ENCODE measurements at regions not wholly inside any gene's neighbourhood (a gene's known extent, or its start where the extent isn't known, plus 50 kb on each side); places are given as distances from the start of the nearest gene placed in this dataset.

GRCh38 chr21:14766241-14766640 is 220.1 kb upstream of the SAMSN1 start:
- H3K4me3 ChIP-seq = no peak overlapping the region

DNA sequence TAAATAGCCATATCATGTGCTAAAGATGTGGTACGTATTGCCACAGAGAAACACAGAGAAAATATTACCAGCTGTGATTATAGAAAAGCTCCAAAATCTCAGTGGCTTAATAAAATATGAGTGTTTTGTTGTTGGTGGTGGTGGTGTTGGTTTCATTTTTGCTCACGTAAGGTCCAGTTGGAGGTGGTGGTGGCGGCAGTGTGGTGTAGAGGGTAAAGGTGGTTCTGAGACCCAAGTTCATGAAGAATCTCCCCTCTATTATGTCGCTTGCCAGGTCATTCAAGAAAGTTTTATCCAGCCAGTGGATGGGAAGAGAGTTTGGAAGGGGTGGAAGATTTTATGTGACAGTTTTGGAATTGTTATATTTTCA is 217.6 kb upstream of the SAMSN1 start:
- Histone ChIP-seq H3K4me1 (no peaks in the 10 kb centered on the region), H3K27ac (no peak overlapping the region)
- intact Hi-C loops (cut with DNase I) = no loop called here

More at GRCh38 chr21:14766241-14766640, 220.1 kb upstream of the SAMSN1 start:
- no peak for DNase-seq (ENCODE audit: extremely low spot score in 2 of 2)
- no peaks in the 10 kb centered on the region for H3K4me1 ChIP-seq
- no peak overlapping the region for H3K27ac ChIP-seq
- no peaks in the 10 kb centered on the region for H3K27me3 ChIP-seq
- TF ChIP-seq CTCF (IDR thresholded peaks at IDR 0.05) (no peak), POLR2AphosphoS5 (IDR thresholded peaks at IDR 0.05; ENCODE audit: insufficient read depth in 1 of 2, low read depth in 1 of 2) (no peak), POLR2A (IDR thresholded peaks at IDR 0.05) (no peak)
- no peaks in the 10 kb centered on the region for H3K36me3 ChIP-seq
- H3K9me3 ChIP-seq = no peaks in the 10 kb centered on the region
- intact Hi-C loops (cut with DNase I) = no loop called here

DNA sequence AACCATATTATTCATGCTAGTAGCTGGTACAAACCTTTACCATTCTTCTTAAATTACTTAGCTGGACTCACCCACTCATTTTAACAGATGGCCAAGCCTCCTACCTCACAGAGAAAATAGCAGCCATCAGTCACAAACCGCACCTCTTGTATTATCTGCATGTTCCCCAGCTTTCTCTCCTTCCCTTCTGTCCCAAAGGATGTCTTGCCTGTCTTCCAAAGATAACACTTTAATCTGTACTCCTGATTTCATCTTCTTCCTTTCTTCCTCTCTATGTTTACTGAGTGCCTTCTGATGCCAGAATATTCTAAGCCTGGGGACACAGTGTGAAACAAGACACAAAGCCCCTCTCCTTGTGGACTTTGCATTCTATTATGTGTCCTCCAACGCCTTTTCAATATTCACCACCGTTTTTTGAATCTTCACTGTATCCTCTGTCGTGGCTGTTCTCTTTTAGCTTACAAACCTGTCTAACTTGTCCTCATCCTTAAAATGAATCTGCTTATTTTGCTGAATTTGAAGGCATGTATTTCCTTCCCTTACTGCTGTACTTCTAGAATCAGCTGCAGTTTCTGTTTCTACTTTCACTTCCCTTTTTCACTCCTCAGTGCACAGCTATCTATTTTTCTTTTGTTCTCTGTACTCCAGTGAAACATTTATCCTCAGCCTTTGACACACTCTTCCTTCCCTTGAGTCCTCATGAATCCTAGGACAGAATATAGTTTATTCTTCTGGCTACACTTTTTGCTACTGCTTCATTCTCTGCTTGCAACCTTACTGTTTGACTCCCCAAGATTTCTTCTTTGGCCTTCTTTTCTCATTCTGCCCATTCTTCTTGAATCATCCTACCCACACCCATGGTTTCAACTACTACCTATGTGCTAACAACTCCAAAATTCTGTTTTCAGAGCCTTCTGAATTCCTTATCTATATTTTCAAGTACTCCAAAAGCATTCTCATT is 216.9 kb upstream of the SAMSN1 start:
- intact Hi-C loops (cut with DNase I) = no loop called here
- no peak for DNase-seq (ENCODE audit: extremely low spot score in 2 of 2)
- H3K4me3 ChIP-seq = no peak overlapping the region
- no peaks in the 10 kb centered on the region for H3K9me3 ChIP-seq
- H3K4me1 ChIP-seq = no peaks in the 10 kb centered on the region
- TF ChIP-seq POLR2A (IDR thresholded peaks at IDR 0.05) (no peak), POLR2AphosphoS5 (IDR thresholded peaks at IDR 0.05; ENCODE audit: insufficient read depth in 1 of 2, low read depth in 1 of 2) (no peak), CTCF (IDR thresholded peaks at IDR 0.05) (no peak)
- no peak overlapping the region for H3K27ac ChIP-seq
- no peaks in the 10 kb centered on the region for H3K27me3 ChIP-seq
- H3K36me3 ChIP-seq = no peaks in the 10 kb centered on the region

More for the DNA sequence above, 217.6 kb upstream of the SAMSN1 start:
- TF ChIP-seq POLR2A (IDR thresholded peaks at IDR 0.05) (no peak), CTCF (IDR thresholded peaks at IDR 0.05) (no peak), POLR2AphosphoS5 (IDR thresholded peaks at IDR 0.05; ENCODE audit: insufficient read depth in 1 of 2, low read depth in 1 of 2) (no peak)
- H3K9me3 ChIP-seq = no peaks in the 10 kb centered on the region
- DNase-seq (ENCODE audit: extremely low spot score in 2 of 2) = no peak
- H3K36me3 ChIP-seq = no peaks in the 10 kb centered on the region
- no peak overlapping the region for H3K4me3 ChIP-seq
- no peaks in the 10 kb centered on the region for H3K27me3 ChIP-seq

GRCh38 chr21:14762327-14762726 is 216.2 kb upstream of the SAMSN1 start:
- Histone ChIP-seq H3K4me1 (no peaks in the 10 kb centered on the region), H3K36me3 (no peaks in the 10 kb centered on the region), H3K27ac (no peak overlapping the region), H3K4me3 (no peak overlapping the region), H3K27me3 (no peaks in the 10 kb centered on the region), H3K9me3 (no peaks in the 10 kb centered on the region)
- no peak for DNase-seq (ENCODE audit: extremely low spot score in 2 of 2)
- intact Hi-C loops (cut with DNase I) = no loop called here
- TF ChIP-seq POLR2A (IDR thresholded peaks at IDR 0.05) = no peak

- TF ChIP-seq POLR2A (IDR thresholded peaks at IDR 0.05) = no peak
- TF ChIP-seq CTCF (IDR thresholded peaks at IDR 0.05) = no peak
- no peak for TF ChIP-seq POLR2AphosphoS5 (IDR thresholded peaks at IDR 0.05; ENCODE audit: insufficient read depth in 1 of 2, low read depth in 1 of 2)
- no peaks in the 10 kb centered on the region for H3K27me3 ChIP-seq
- H3K36me3 ChIP-seq = no peaks in the 10 kb centered on the region
- intact Hi-C loops (cut with DNase I) = no loop called here
- no peak overlapping the region for H3K4me3 ChIP-seq
- H3K9me3 ChIP-seq = no peaks in the 10 kb centered on the region
- no peak for DNase-seq (ENCODE audit: extremely low spot score in 2 of 2)
- no peak overlapping the region for H3K27ac ChIP-seq
- H3K4me1 ChIP-seq = no peaks in the 10 kb centered on the region
Measured at GRCh38 chr21:14759285-14759684, 213.2 kb upstream of the SAMSN1 start.
